IMR-90 (cell line): ENCODE measurements at regions not wholly inside any gene's neighbourhood (a gene's known extent, or its start where the extent isn't known, plus 50 kb on each side); places are given as distances from the start of the nearest gene placed in this dataset.

ENCODE experiments used
- BHLHE40 ChIP-seq: fragments of 150-350 bp; IDR thresholded peaks from 2 replicates; pipeline ENCODE4 v1.6.1; 2016; ENCODE audit warnings: mild to moderate bottlenecking, low read depth, low read length
- CHD1 ChIP-seq: IDR thresholded peaks from 2 replicates; pipeline ENCODE4 v1.6.1; 2012; ENCODE audit warnings: low read depth, low read length, improper control_type of control experiment
- POLR2A ChIP-seq: IDR thresholded peaks from 2 replicates; pipeline ENCODE4 v1.6.1; 2012; ENCODE audit warnings: mild to moderate bottlenecking, low read depth, low read length
- TF ChIP-seq, protein P1 (sequence below): conservative IDR thresholded peaks from 2 replicates; pipeline ENCODE4 v1.5.1; 2012; ENCODE audit warnings: mild to moderate bottlenecking, low read depth, low read length, improper control_type of control experiment

DNA sequence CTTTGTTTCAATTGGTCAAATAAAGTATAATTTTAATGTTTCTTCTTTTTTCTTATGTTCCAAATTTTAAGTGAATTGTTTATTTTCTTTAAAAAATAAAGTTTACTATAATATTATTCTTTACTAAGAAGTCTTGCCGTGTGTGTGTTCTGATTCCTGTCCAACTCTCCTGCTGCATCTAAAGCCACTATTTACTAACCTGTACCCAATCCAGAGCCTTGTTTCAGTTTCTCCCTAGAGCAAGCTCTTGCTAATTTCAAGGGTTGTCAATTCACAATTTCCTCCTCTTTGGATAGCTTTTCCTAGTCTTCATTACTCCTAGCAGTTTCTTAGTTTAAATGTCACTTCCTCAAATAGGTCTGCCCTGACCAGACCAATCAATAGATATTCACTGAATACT is 314.9 kb upstream of the SEMA3A start:
- TF ChIP-seq, protein P1, sequence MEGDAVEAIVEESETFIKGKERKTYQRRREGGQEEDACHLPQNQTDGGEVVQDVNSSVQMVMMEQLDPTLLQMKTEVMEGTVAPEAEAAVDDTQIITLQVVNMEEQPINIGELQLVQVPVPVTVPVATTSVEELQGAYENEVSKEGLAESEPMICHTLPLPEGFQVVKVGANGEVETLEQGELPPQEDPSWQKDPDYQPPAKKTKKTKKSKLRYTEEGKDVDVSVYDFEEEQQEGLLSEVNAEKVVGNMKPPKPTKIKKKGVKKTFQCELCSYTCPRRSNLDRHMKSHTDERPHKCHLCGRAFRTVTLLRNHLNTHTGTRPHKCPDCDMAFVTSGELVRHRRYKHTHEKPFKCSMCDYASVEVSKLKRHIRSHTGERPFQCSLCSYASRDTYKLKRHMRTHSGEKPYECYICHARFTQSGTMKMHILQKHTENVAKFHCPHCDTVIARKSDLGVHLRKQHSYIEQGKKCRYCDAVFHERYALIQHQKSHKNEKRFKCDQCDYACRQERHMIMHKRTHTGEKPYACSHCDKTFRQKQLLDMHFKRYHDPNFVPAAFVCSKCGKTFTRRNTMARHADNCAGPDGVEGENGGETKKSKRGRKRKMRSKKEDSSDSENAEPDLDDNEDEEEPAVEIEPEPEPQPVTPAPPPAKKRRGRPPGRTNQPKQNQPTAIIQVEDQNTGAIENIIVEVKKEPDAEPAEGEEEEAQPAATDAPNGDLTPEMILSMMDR, result no peak
- TF ChIP-seq POLR2A (no peak), CHD1 (no peak), BHLHE40 (no peak)
